HK-2 (cell line): ENCODE measurements at regions not wholly inside any gene's neighbourhood (a gene's known extent, or its start where the extent isn't known, plus 50 kb on each side); places are given as distances from the start of the nearest gene placed in this dataset.
"Not testable (repeated sequence)": the region's sequence is repeated elsewhere in the genome, so short reads cannot be mapped to it uniquely, and the experiment has no call there.

ENCODE experiments used
- DNase-seq: peaks from one replicate; pipeline ENCODE4 v3.0.0-alpha.2; 2018; ENCODE audit not compliant: unreplicated experiment

DNA sequence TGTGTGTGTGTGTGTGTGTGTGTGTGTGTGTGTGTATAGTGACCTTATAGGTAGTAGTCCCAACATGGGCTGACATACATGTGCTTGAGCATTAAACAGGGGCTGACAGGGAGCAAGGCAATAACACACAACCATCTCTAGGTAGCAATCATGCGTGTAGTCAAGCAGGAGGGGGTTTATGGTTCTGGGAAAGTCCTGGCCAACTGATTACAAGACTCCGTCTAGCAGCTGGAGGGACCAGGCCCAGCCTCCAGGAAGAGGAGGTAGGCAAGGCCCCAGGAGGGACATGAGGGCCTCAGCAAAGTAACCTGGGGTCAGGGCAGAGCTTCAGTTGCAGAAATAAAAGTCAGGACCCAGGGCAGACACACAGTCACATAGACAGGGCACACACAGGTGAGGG lies 60.6 kb upstream of the E2F3 start:
- no peak for DNase-seq

- no peak for DNase-seq
Observed at GRCh38 chr6:20341564-20341963, 60.1 kb upstream of the E2F3 start.

DNA sequence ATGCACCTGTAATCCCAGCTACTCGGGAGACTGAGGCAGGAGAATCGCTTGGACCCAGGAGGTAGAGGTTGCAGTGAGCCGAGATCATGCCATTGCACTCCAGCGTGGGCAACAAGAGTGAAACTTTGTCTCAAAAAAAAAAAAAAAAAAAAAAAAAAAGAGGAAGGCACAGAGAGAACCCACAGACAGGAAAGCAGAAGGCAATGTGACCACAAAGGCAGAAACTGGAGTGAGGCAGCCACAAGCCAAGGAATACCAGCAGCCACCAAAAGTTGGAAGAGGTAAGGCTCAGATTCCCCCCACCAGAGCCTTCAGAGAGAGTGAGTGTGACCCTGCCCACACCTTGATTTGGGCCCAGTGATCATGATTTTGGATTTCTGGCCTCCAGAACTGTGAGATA lies 54.7 kb upstream of the E2F3 start:
- not testable (repeated sequence) for DNase-seq

- DNase-seq: no peak
Observed at GRCh38 chr6:20348041-20348440, 53.6 kb upstream of the E2F3 start.

- DNase-seq: no peak
Observed at GRCh38 chr6:20349225-20349624, 52.5 kb upstream of the E2F3 start.

- DNase-seq: no peak
Observed at GRCh38 chr6:20350215-20350614, 51.5 kb upstream of the E2F3 start.

GRCh38 chr6:20351534-20351933 lies 50.1 kb upstream of the E2F3 start:
- no peak for DNase-seq
